Natural killer cell (primary cell): ENCODE measurements at regions not wholly inside any gene's neighbourhood (a gene's known extent, or its start where the extent isn't known, plus 50 kb on each side); places are given as distances from the start of the nearest gene placed in this dataset.

Source experiments
- ATAC-seq, 3 donors: fragments of 150-1000 bp in 2 of 3; fragments of 200-7000 bp in 1 of 3; cut with Tn5 transposase; 1 replicate in 1 of 3; 2 replicates in 2 of 3; pipeline ENCODE4 v1.10.0; 2021; ENCODE audit warnings: mild to moderate bottlenecking in 2 of 3, moderate library complexity in 2 of 3
- DNase-seq, 2 donors: peaks; one replicate each; pipeline versions ENCODE4 v3.0.0 to v3.0.0-alpha.2; 2013 to 2021; ENCODE audit warnings: mixed read lengths in 1 of 2
- H3K27ac ChIP-seq: one replicate; pipeline ENCODE4 v1.5.1; 2013; ENCODE audit warnings: mild to moderate bottlenecking, low read length
- H3K27me3 ChIP-seq: one replicate; pipeline ENCODE4 v1.6.1; 2013; ENCODE audit warnings: low read length; ENCODE audit not compliant: control insufficient read depth, insufficient read depth
- H3K36me3 ChIP-seq: one replicate; pipeline ENCODE4 v1.6.1; 2013; ENCODE audit warnings: low read length; ENCODE audit not compliant: control insufficient read depth, insufficient read depth
- H3K4me1 ChIP-seq: one replicate; pipeline ENCODE4 v1.6.1; 2013; ENCODE audit warnings: low read length; ENCODE audit not compliant: control insufficient read depth, insufficient read depth
- H3K4me3 ChIP-seq: one replicate; pipeline ENCODE4 v1.5.1; 2013; ENCODE audit warnings: low read length
- H3K9me3 ChIP-seq: one replicate; pipeline ENCODE4 v1.6.1; 2013; ENCODE audit warnings: low read length; ENCODE audit not compliant: control insufficient read depth, insufficient read depth
- H3K27ac Mint-ChIP-seq, 2 donors: one replicate each; pipeline ENCODE4 v1.8.0; 2022; ENCODE audit warnings: mild to moderate bottlenecking in 2 of 2, mixed read lengths in 2 of 2, moderate library complexity in 1 of 2
- H3K27me3 Mint-ChIP-seq, 2 donors: one replicate each; pipeline ENCODE4 v1.8.0; 2022; ENCODE audit warnings: low read depth in 2 of 2, mixed read lengths in 2 of 2
- H3K36me3 Mint-ChIP-seq: one replicate; pipeline ENCODE4 v1.8.0; 2022; ENCODE audit warnings: mixed read lengths
- H3K4me1 Mint-ChIP-seq, 2 donors: one replicate each; pipeline ENCODE4 v1.8.0; 2022; ENCODE audit warnings: mixed read lengths in 2 of 2
- H3K4me3 Mint-ChIP-seq: one replicate; pipeline ENCODE4 v1.8.0; 2022; ENCODE audit warnings: mild to moderate bottlenecking, moderate library complexity, mixed read lengths
- H3K9me3 Mint-ChIP-seq, 2 donors: one replicate each; pipeline ENCODE4 v1.8.0; 2022; ENCODE audit warnings: mixed read lengths in 2 of 2
- CTCF ChIP-seq: fragments of 200-600 bp; IDR thresholded peaks from one replicate; pipeline ENCODE4 v1.8.0; 2022; ENCODE audit warnings: antibody characterized with exemption
- WGBS: methylation state at CpG from one replicate; pipeline ENCODE4 v1.1.7; 2013; ENCODE audit warnings: missing lambda C conversion rate; ENCODE audit not compliant: insufficient coverage; 5-methylcytosine and 5-hydroxymethylcytosine counted together
- intact Hi-C: fragments of 100-400 bp; cut with micrococcal nuclease; formaldehyde crosslinking; loops from one replicate; pipeline ENCODE4 v1.14.2; 2022

GRCh38 chr16:65229191-65229662 is 107.4 kb upstream of the CDH11 start:
- intact Hi-C loops = no loop called here
- H3K9me3 Mint-ChIP-seq = peaks cover 3 to 15% of the 10 kb centered on the region in 2 donors
- TF ChIP-seq CTCF = no peak
- H3K27ac Mint-ChIP-seq = no peak overlapping the region
- H3K27me3 ChIP-seq = no peaks in the 10 kb centered on the region
- no peak overlapping the region for H3K27ac ChIP-seq
- H3K36me3 Mint-ChIP-seq = no peaks in the 10 kb centered on the region
- no peaks in the 10 kb centered on the region for H3K4me1 ChIP-seq
- 100% methylated on average over 3 of the region's 3 CpGs for WGBS
- no peak overlapping the region for H3K4me3 Mint-ChIP-seq
- H3K27me3 Mint-ChIP-seq = no peaks in the 10 kb centered on the region
- H3K9me3 ChIP-seq = no peaks in the 10 kb centered on the region
- ATAC-seq (no peak), DNase-seq (no peak)
- H3K4me1 Mint-ChIP-seq = no peaks in the 10 kb centered on the region
- no peaks in the 10 kb centered on the region for H3K36me3 ChIP-seq
- H3K4me3 ChIP-seq = no peak overlapping the region

- DNase-seq = no peak
- Mint-ChIP-seq H3K4me1 (no peaks in the 10 kb centered on the region), H3K27ac (no peak overlapping the region), H3K36me3 (no peaks in the 10 kb centered on the region), H3K4me3 (no peak overlapping the region), H3K27me3 (no peaks in the 10 kb centered on the region), H3K9me3 (peaks cover 4 to 23% of the 10 kb centered on the region in 2 donors)
- no peaks in the 10 kb centered on the region for H3K27me3 ChIP-seq
- intact Hi-C loops = no loop called here
- WGBS = 100% methylated on average over 1 of the region's 1 CpG
- no peak for ATAC-seq
- H3K27ac ChIP-seq = no peak overlapping the region
- H3K9me3 ChIP-seq = no peaks in the 10 kb centered on the region
- H3K4me3 ChIP-seq = no peak overlapping the region
- no peaks in the 10 kb centered on the region for H3K36me3 ChIP-seq
- no peak for TF ChIP-seq CTCF
- H3K4me1 ChIP-seq = no peaks in the 10 kb centered on the region
Measured at GRCh38 chr16:65227150-65227835, 105.4 kb upstream of the CDH11 start.

- Histone ChIP-seq H3K36me3 (no peaks in the 10 kb centered on the region), H3K27ac (no peak overlapping the region), H3K4me1 (no peaks in the 10 kb centered on the region), H3K4me3 (no peak overlapping the region), H3K9me3 (no peaks in the 10 kb centered on the region), H3K27me3 (no peaks in the 10 kb centered on the region)
- intact Hi-C loops = no loop called here
- Mint-ChIP-seq H3K27me3 (no peaks in the 10 kb centered on the region), H3K4me1 (no peaks in the 10 kb centered on the region), H3K4me3 (no peak overlapping the region), H3K36me3 (no peaks in the 10 kb centered on the region), H3K27ac (no peak overlapping the region), H3K9me3 (peaks cover 4 to 15% of the 10 kb centered on the region in 2 donors)
- DNase-seq (no peak), ATAC-seq (no peak)
- no peak for TF ChIP-seq CTCF
- 90% methylated on average over 1 of the region's 1 CpG for WGBS
Measured at GRCh38 chr16:65226077-65226476, 104.2 kb upstream of the CDH11 start.

- H3K9me3 Mint-ChIP-seq = peaks cover 4 to 15% of the 10 kb centered on the region in 2 donors
- H3K4me3 Mint-ChIP-seq = no peak overlapping the region
- no peaks in the 10 kb centered on the region for H3K4me1 Mint-ChIP-seq
- intact Hi-C loops = no loop called here
- no peak for TF ChIP-seq CTCF
- ATAC-seq (no peak), DNase-seq (no peak)
- no peak overlapping the region for H3K27ac ChIP-seq
- no peak overlapping the region for H3K4me3 ChIP-seq
- H3K36me3 ChIP-seq = no peaks in the 10 kb centered on the region
- WGBS = 78% methylated on average over 5 of the region's 5 CpGs
- no peaks in the 10 kb centered on the region for H3K27me3 ChIP-seq
- no peaks in the 10 kb centered on the region for H3K36me3 Mint-ChIP-seq
- no peaks in the 10 kb centered on the region for H3K9me3 ChIP-seq
- no peaks in the 10 kb centered on the region for H3K4me1 ChIP-seq
- H3K27me3 Mint-ChIP-seq = no peaks in the 10 kb centered on the region
- no peak overlapping the region for H3K27ac Mint-ChIP-seq
Measured at GRCh38 chr16:65225488-65225887, 103.6 kb upstream of the CDH11 start.
